Kidney (tissue), 13 donors: ENCODE measurements at regions not wholly inside any gene's neighbourhood (a gene's known extent, or its start where the extent isn't known, plus 50 kb on each side); places are given as distances from the start of the nearest gene placed in this dataset.

Experiments
- DNase-seq, 5 donors: peaks; one replicate each; pipeline ENCODE4 v3.0.0-alpha.2; 2013 to 2020
- FAIRE-seq: peaks from 2 replicates; lab custom pipeline; 2012; peaks lifted over from hg19 to GRCh38; lab: Jason Lieb, UNC
- H3K27ac ChIP-seq, 2 donors: one replicate each; pipeline ENCODE4 v1.7.0; 2013; ENCODE audit warnings: low read depth in 2 of 2, low read length in 2 of 2, inconsistent platforms in 1 of 2
- H3K27me3 ChIP-seq: one replicate; pipeline ENCODE4 v1.7.1; 2013; ENCODE audit warnings: low read length, inconsistent platforms; ENCODE audit not compliant: control insufficient read depth, insufficient read depth
- H3K36me3 ChIP-seq, 3 donors: one replicate each; pipeline versions ENCODE4 v1.7.0 to v1.7.1; 2013; ENCODE audit warnings: low read length in 3 of 3, control low read depth in 1 of 3, inconsistent platforms in 1 of 3; ENCODE audit not compliant: insufficient read depth in 3 of 3, control insufficient read depth in 2 of 3
- H3K4me1 ChIP-seq, 3 donors: one replicate each; pipeline versions ENCODE4 v1.7.0 to v1.7.1; 2013; ENCODE audit warnings: low read length in 3 of 3, inconsistent platforms in 1 of 3, low read depth in 1 of 3; ENCODE audit not compliant: control insufficient read depth in 2 of 3, insufficient read depth in 2 of 3
- H3K4me3 ChIP-seq, 3 donors: one replicate each; pipeline versions ENCODE4 v1.7.0 to v1.8.1; 2013; ENCODE audit warnings: low read length in 3 of 3, control low read depth in 1 of 3, inconsistent platforms in 1 of 3
- H3K9ac ChIP-seq, 3 donors: one replicate each; pipeline versions ENCODE4 v1.7.0 to v1.7.1; 2013; ENCODE audit warnings: low read length in 3 of 3, control low read depth in 1 of 3, inconsistent platforms in 1 of 3
- H3K9me3 ChIP-seq, 3 donors: one replicate each; pipeline versions ENCODE4 v1.7.0 to v1.7.1; 2013; ENCODE audit warnings: low read length in 3 of 3, control low read depth in 1 of 3, inconsistent platforms in 1 of 3; ENCODE audit not compliant: control insufficient read depth in 2 of 3, insufficient read depth in 1 of 3
- intact Hi-C: fragments of 100-400 bp; cut with DNase I; formaldehyde crosslinking; loops from one replicate; pipeline ENCODE4 v1.11.1; 2022
- TF ChIP-seq, protein P1 (sequence below): IDR thresholded peaks from 3 replicates; pipeline ENCODE4 v1.5.1; 2012; ENCODE audit warnings: mild to moderate bottlenecking, moderate library complexity, borderline replicate concordance; ENCODE audit not compliant: insufficient read depth; ENCODE audit errors: extremely low read depth
- donor health status: control.
- donor health status: control.
- donor health status: control.
- donor health status: control.
- donor health status: control.
- donor health status: DM: yes; HTN: yes; CAD: no.
- donor health status: Normal renal cell carcinoma (clear cell type).

DNA sequence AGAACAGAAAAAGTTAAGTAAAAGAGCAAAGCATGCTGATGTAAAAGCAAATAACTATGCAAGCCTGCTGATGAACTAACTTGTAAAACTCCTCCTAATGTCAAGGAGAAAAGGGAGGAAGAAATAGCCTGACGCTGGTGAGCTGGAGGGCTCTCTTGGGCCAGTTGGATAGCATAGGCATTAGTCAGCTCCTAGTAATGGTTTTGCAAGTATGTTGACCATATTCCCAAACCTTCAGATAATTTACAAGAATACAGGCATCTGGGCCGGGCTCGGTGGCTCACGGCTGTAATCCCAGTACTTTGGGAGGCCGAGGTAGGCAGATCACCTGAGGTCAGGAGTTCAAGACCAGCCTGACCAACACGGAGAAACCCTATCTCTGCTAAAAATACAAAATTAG, 871.4 kb downstream of the C12orf50 start:
- H3K27ac ChIP-seq: no peak overlapping the region
- TF ChIP-seq, protein P1, sequence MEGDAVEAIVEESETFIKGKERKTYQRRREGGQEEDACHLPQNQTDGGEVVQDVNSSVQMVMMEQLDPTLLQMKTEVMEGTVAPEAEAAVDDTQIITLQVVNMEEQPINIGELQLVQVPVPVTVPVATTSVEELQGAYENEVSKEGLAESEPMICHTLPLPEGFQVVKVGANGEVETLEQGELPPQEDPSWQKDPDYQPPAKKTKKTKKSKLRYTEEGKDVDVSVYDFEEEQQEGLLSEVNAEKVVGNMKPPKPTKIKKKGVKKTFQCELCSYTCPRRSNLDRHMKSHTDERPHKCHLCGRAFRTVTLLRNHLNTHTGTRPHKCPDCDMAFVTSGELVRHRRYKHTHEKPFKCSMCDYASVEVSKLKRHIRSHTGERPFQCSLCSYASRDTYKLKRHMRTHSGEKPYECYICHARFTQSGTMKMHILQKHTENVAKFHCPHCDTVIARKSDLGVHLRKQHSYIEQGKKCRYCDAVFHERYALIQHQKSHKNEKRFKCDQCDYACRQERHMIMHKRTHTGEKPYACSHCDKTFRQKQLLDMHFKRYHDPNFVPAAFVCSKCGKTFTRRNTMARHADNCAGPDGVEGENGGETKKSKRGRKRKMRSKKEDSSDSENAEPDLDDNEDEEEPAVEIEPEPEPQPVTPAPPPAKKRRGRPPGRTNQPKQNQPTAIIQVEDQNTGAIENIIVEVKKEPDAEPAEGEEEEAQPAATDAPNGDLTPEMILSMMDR: no peak
- H3K36me3 ChIP-seq: no peaks in the 10 kb centered on the region
- H3K4me3 ChIP-seq: no peak overlapping the region
- no peak overlapping the region for H3K9ac ChIP-seq
- no peaks in the 10 kb centered on the region for H3K9me3 ChIP-seq
- FAIRE-seq (no peak), DNase-seq (no peak)
- no peaks in the 10 kb centered on the region for H3K4me1 ChIP-seq
- intact Hi-C loops: no loop called here
- H3K27me3 ChIP-seq: no peaks in the 10 kb centered on the region

DNA sequence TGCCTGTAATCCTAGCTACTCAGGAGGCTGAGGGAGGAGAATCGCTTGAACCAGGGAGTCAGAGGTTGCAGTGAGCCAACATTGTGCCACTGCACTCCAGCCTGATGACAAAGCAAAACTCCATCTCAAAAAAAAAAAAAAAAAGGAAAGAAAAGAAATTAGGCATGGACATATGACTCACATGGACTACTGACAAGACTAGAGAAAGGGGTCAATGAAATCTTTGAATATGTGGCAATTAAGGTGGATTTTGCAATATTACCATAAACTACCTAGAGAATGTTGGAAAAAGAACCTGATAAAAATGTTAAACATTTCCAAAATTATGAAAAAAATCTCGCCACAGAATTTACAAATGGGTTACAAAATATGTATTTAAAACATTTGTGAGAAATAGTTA, 873.6 kb downstream of the C12orf50 start:
- Histone ChIP-seq H3K36me3 (no peaks in the 10 kb centered on the region), H3K9ac (no peak overlapping the region), H3K9me3 (no peaks in the 10 kb centered on the region), H3K27me3 (no peaks in the 10 kb centered on the region), H3K4me1 (no peaks in the 10 kb centered on the region), H3K4me3 (no peak overlapping the region), H3K27ac (no peak overlapping the region)
- TF ChIP-seq, protein P1: no peak
- intact Hi-C loops: no loop called here
- FAIRE-seq: no peak
- DNase-seq: no peak

DNA sequence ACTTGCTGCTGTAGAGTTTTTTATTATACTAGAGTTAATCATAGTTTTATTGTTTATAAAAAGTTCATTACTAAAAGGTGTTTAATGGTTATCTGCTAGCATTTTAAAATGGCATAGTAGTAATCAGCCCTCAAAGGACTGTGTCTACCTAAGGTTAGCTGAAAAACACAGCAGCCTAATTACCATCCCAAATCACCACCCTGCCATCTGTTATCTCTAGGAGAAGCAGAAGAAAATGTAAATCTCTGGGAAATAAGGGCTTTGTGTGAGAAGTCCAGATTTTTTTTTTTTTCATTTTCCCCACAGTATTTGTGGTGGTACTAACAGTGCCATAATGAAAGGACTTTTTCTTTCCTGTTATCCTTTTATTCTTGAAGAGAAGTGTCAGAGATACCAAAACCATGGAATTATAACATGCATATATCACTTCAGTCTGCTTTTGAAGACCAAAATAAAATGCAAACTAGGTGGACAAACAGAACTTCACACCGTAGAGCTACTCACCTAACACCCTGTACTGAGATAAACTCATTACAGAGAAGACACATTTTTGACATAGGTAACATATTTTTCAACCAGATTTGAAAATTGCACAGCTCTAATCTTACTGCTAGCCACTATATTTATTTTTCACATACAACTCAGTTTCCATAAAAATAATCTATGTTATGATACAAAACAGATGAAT, 876.2 kb downstream of the C12orf50 start:
- no peak for FAIRE-seq
- Histone ChIP-seq H3K27ac (no peak overlapping the region), H3K9me3 (no peaks in the 10 kb centered on the region), H3K27me3 (no peaks in the 10 kb centered on the region), H3K4me3 (no peak overlapping the region), H3K36me3 (no peaks in the 10 kb centered on the region), H3K4me1 (no peaks in the 10 kb centered on the region), H3K9ac (no peak overlapping the region)
- intact Hi-C loops: no loop called here
- TF ChIP-seq, protein P1: no peak
- DNase-seq: no peak

DNA sequence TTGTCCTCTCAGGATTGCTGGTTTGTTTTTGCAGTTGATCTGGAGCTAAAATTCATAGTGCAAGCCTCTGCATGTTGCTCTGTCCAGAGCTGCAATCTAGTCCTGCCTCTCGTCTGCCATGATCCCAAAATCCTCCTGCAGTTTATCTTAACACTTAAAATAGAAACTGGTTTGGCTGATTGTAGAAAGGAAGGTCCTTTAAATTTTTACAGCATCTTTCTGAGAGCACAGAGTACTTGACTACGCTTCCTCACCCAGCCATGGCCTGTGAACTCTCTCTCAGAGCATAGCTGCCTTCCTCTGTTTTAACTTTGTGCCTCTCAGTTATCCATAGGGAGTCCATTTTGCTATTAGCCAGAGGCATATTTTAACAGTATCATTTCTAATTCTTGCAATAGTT, 877.1 kb downstream of the C12orf50 start:
- Histone ChIP-seq H3K27me3 (no peaks in the 10 kb centered on the region), H3K4me3 (no peak overlapping the region), H3K36me3 (no peaks in the 10 kb centered on the region), H3K9ac (no peak overlapping the region), H3K27ac (no peak overlapping the region), H3K9me3 (no peaks in the 10 kb centered on the region), H3K4me1 (no peaks in the 10 kb centered on the region)
- TF ChIP-seq, protein P1: no peak
- intact Hi-C loops: no loop called here
- FAIRE-seq (no peak), DNase-seq (no peak)
